HCT116 (cell line): ENCODE measurements at regions not wholly inside any gene's neighbourhood (a gene's known extent, or its start where the extent isn't known, plus 50 kb on each side); places are given as distances from the start of the nearest gene placed in this dataset.

Experiments
- ATAC-seq: fragments of 200-7000 bp; cut with Tn5 transposase; 2 replicates; pipeline ENCODE4 v1.9.1; 2020; ENCODE audit warnings: mild to moderate bottlenecking, moderate library complexity
- BruUV-seq: library from RNA; stranded (reverse); fragments of 400-500 nt; replicated peaks from 2 replicates; lab custom pipeline; 2021; lab: Mats Ljungman, UMichigan
- CTCF ChIA-PET: fragments of 300-600 bp; sonication (Branson Sonifier 250); formaldehyde crosslinking; loops from one replicate; lab custom pipeline; 2021; ENCODE audit warnings: antibody characterized with exemption; lab: Charles Lee
- POLR2A ChIA-PET: fragments of 300-600, 350-600 bp; sonication (Branson Sonifier 250); formaldehyde crosslinking; loops from one replicate; lab custom pipeline; 2021; ENCODE audit warnings: antibody characterized with exemption; lab: Charles Lee
- RAD21 ChIA-PET, 2 experiments: fragments of 300-600 bp; sonication (Branson Sonifier 250); formaldehyde crosslinking; loops; one replicate each; lab custom pipeline; 2023; ENCODE audit warnings: low total read pairs in 2 of 2; ENCODE audit not compliant: uncharacterized antibody in 2 of 2, unreplicated experiment in 2 of 2, low non-redundant PET in 1 of 2; lab: Charles Lee
- DNase-seq: peaks from one replicate; pipeline ENCODE4 v3.0.0-alpha.2; 2010; ENCODE audit warnings: low read depth, low spot score
- H2AFZ ChIP-seq: fragments of 200-600 bp; shearing (Covaris generic), sonication (generic); 2 replicates; pipeline ENCODE4 v1.6.1; 2017; ENCODE audit warnings: low read depth, mixed run types, mixed read lengths, antibody characterized with exemption, low read length; ENCODE audit not compliant: poor library complexity, severe bottlenecking
- H3K27ac ChIP-seq: 2 replicates; pipeline ENCODE4 v1.5.1; 2012; ENCODE audit warnings: low read depth, low read length
- H3K27me3 ChIP-seq: fragments of 200-600 bp; sonication (generic); 2 replicates; pipeline ENCODE4 v1.6.1; 2016; ENCODE audit warnings: mixed run types, low read length, mixed read lengths; ENCODE audit not compliant: insufficient read depth
- H3K36me3 ChIP-seq, 2 experiments: fragments of 200-500 bp in 1 of 2; fragments of 200-600 bp in 1 of 2; sonication (Bioruptor generic) in 1 of 2; sonication (generic) in 1 of 2; 2 replicates each; pipeline versions ENCODE4 v1.5.1 to v1.6.1; 2014 to 2016; ENCODE audit warnings: low read length in 2 of 2, inconsistent platforms in 1 of 2, mixed read lengths in 1 of 2, mixed run types in 1 of 2; ENCODE audit not compliant: insufficient read depth in 2 of 2, control insufficient read depth in 1 of 2
- H3K4me1 ChIP-seq, 2 experiments: fragments of 200-600 bp in 1 of 2; sonication (generic) in 1 of 2; 2 replicates each; pipeline versions ENCODE4 v1.5.1 to v1.6.1; 2012 to 2017; ENCODE audit warnings: low read length in 2 of 2, inconsistent platforms in 1 of 2, mild to moderate bottlenecking in 1 of 2, mixed read lengths in 1 of 2, mixed run types in 1 of 2, moderate library complexity in 1 of 2; ENCODE audit not compliant: insufficient read depth in 2 of 2, control insufficient read depth in 1 of 2
- H3K4me2 ChIP-seq: fragments of 200-600 bp; sonication (generic); 2 replicates; pipeline ENCODE4 v1.6.1; 2017; ENCODE audit warnings: mixed run types, low read length, mixed read lengths
- H3K4me3 ChIP-seq, 2 experiments: fragments of 200-600 bp in 1 of 2; sonication (generic) in 1 of 2; replicated peaks in 1 of 2; 2 replicates each; pipeline ENCODE4 v1.5.1; 2011 to 2016; ENCODE audit warnings: low read length in 2 of 2, control low read depth in 1 of 2, low read depth in 1 of 2, mild to moderate bottlenecking in 1 of 2, mixed read lengths in 1 of 2, mixed run types in 1 of 2
- H3K79me2 ChIP-seq: fragments of 200-600 bp; sonication (generic); 2 replicates; pipeline ENCODE4 v1.6.1; 2017; ENCODE audit warnings: mild to moderate bottlenecking, mixed run types, low read length, moderate library complexity, mixed read lengths; ENCODE audit not compliant: insufficient read depth
- H3K9ac ChIP-seq: fragments of 200-600 bp; sonication (generic); 2 replicates; pipeline ENCODE4 v1.6.1; 2016; ENCODE audit warnings: low read length, mixed read lengths
- H3K9me2 ChIP-seq: fragments of 200-600 bp; sonication (generic), shearing (Covaris generic); 2 replicates; pipeline ENCODE4 v1.6.1; 2017; ENCODE audit warnings: mixed run types, mild to moderate bottlenecking, moderate library complexity; ENCODE audit not compliant: insufficient read depth
- H3K9me3 ChIP-seq, 2 experiments: fragments of 200-500 bp in 1 of 2; fragments of 200-600 bp in 1 of 2; sonication (Bioruptor generic) in 1 of 2; sonication (generic) in 1 of 2; 2 replicates each; pipeline ENCODE4 v1.6.1; 2014 to 2017; ENCODE audit warnings: low read length in 2 of 2, mixed read lengths in 2 of 2, inconsistent platforms in 1 of 2, low read depth in 1 of 2, mild to moderate bottlenecking in 1 of 2, mixed run types in 1 of 2, moderate library complexity in 1 of 2; ENCODE audit not compliant: control insufficient read depth in 1 of 2, insufficient read depth in 1 of 2
- H4K20me1 ChIP-seq: fragments of 200-600 bp; sonication (generic), shearing (Covaris generic); 2 replicates; pipeline ENCODE4 v1.6.1; 2017; ENCODE audit warnings: mixed run types, mild to moderate bottlenecking, moderate library complexity; ENCODE audit not compliant: insufficient read depth
- ATF3 ChIP-seq: IDR thresholded peaks from 2 replicates; pipeline ENCODE4 v1.6.1; 2012
- CTCF ChIP-seq, 3 experiments: fragments of 200-600 bp in 1 of 3; sonication (generic) in 1 of 3; IDR thresholded peaks in 2 of 3; conservative IDR thresholded peaks in 1 of 3; 2 replicates each; pipeline ENCODE4 v1.5.1; 2012 to 2017; ENCODE audit warnings: low read depth in 2 of 3, low read length in 2 of 3, antibody characterized with exemption in 1 of 3, borderline replicate concordance in 1 of 3, control low read depth in 1 of 3, mild to moderate bottlenecking in 1 of 3, mixed read lengths in 1 of 3, mixed run types in 1 of 3, moderate library complexity in 1 of 3; ENCODE audit not compliant: insufficient read depth in 1 of 3
- EZH2 ChIP-seq: fragments of 200-600 bp; sonication (generic); IDR thresholded peaks from 2 replicates; pipeline ENCODE4 v1.6.1; 2017; ENCODE audit warnings: antibody characterized with exemption, mixed run types
- FOSL1 ChIP-seq: IDR thresholded peaks from 2 replicates; pipeline ENCODE4 v1.6.1; 2012; ENCODE audit warnings: low read depth
- MAX ChIP-seq: IDR thresholded peaks from 2 replicates; pipeline ENCODE4 v1.6.1; 2012
- RAD21 ChIP-seq: IDR thresholded peaks from 2 replicates; pipeline ENCODE4 v1.6.1; 2012; ENCODE audit warnings: low read depth, mild to moderate bottlenecking
- SP1 ChIP-seq: IDR thresholded peaks from 2 replicates; pipeline ENCODE4 v1.6.1; 2012; ENCODE audit warnings: low read depth
- TCF7L2 ChIP-seq: IDR thresholded peaks from 2 replicates; pipeline ENCODE4 v1.7.0; 2011; ENCODE audit warnings: borderline replicate concordance, inconsistent platforms; ENCODE audit not compliant: insufficient read depth, insufficient read length; ENCODE audit errors: extremely low read depth
- ZFX ChIP-seq: fragments of 450-650 bp; IDR thresholded peaks from 2 replicates; pipeline ENCODE4 v1.6.1; 2017
- ZNF274 ChIP-seq: fragments of 200-500 bp; sonication (Bioruptor generic); IDR thresholded peaks from 2 replicates; pipeline ENCODE4 v1.6.1; 2014; ENCODE audit warnings: mild to moderate bottlenecking, low read depth, low read length, inconsistent platforms
- intact Hi-C: fragments of 100-400 bp; cut with micrococcal nuclease; formaldehyde crosslinking; loops from 2 replicates; pipeline ENCODE4 v1.10.0; 2022

GRCh38 chr5:112604732-112605630 lies 132.7 kb upstream of the APC start:
- DNase-seq (peak; percentile 29), ATAC-seq (peak; percentile 95)
- CTCF ChIA-PET, result no interaction called here
- Histone ChIP-seq H2AFZ (no peak overlapping the region), H3K36me3 (no peaks in the 10 kb centered on the region), H3K4me1 (no peaks in the 10 kb centered on the region; a peak in 1 of 4 replicates), H3K27me3 (no peaks in the 10 kb centered on the region), H3K4me3 (no peak overlapping the region), H3K27ac (no peak overlapping the region), H3K9ac (no peak overlapping the region), H3K79me2 (no peaks in the 10 kb centered on the region), H3K4me2 (no peak overlapping the region), H4K20me1 (no peaks in the 10 kb centered on the region), H3K9me3 (no peaks in the 10 kb centered on the region), H3K9me2 (no peaks in the 10 kb centered on the region)
- peak; percentile 15 to 52 (median 49); a peak in 4 of 6 replicates for TF ChIP-seq CTCF (IDR thresholded peaks at IDR 0.05 in 2 of 3, conservative IDR thresholded peaks at IDR 0.05 in 1 of 3; ENCODE audit: borderline replicate concordance in 1 of 3, insufficient read depth in 1 of 3, low read depth in 2 of 3, low read length in 2 of 3)
- TF ChIP-seq ZFX, result no peak
- peak; percentile 53 for TF ChIP-seq RAD21
- no peak for TF ChIP-seq EZH2
- no peak for TF ChIP-seq ATF3
- TF ChIP-seq SP1, result peak; percentile 23; the same call in 1 of the 2 replicates
- TF ChIP-seq MAX, result no peak
- no peak for TF ChIP-seq FOSL1
- no peak for TF ChIP-seq ZNF274
- peak; percentile 40 for TF ChIP-seq TCF7L2
- POLR2A ChIA-PET, result no interaction called here
- RAD21 ChIA-PET, result interaction anchor here in 1 of 2 experiments (0.7 kb wide), 1 partner anchor 769 kb away, joined by 3 read pairs; no protein-coding TSS in a partner anchor
- intact Hi-C loops, result no loop called here
- BruUV-seq, result no TSS peak
